Parathyroid adenoma (tissue), 2 donors: ENCODE measurements at regions not wholly inside any gene's neighbourhood (a gene's known extent, or its start where the extent isn't known, plus 50 kb on each side); places are given as distances from the start of the nearest gene placed in this dataset.

Experiments
- H2AFZ ChIP-seq: fragments of 300-600 bp; sonication (generic); one replicate; pipeline ENCODE4 v1.7.0; 2017; ENCODE audit warnings: antibody characterized with exemption, mild to moderate bottlenecking
- H3K27ac ChIP-seq: fragments of 300-600 bp; sonication (generic); one replicate; pipeline ENCODE4 v1.7.0; 2017
- H3K27me3 ChIP-seq: fragments of 300-600 bp; sonication (generic); one replicate; pipeline ENCODE4 v1.7.0; 2017; ENCODE audit warnings: low read length; ENCODE audit not compliant: control insufficient read depth, insufficient read depth
- H3K36me3 ChIP-seq: fragments of 300-600 bp; sonication (generic); one replicate; pipeline ENCODE4 v1.7.0; 2017; ENCODE audit warnings: low read length; ENCODE audit not compliant: control insufficient read depth, insufficient read depth
- H3K4me1 ChIP-seq: fragments of 300-600 bp; sonication (generic); one replicate; pipeline ENCODE4 v1.7.0; 2017; ENCODE audit warnings: control low read depth
- H3K4me2 ChIP-seq: fragments of 300-600 bp; sonication (generic); one replicate; pipeline ENCODE4 v1.7.0; 2017; ENCODE audit warnings: low read length
- H3K4me3 ChIP-seq: fragments of 300-600 bp; sonication (generic); one replicate; pipeline ENCODE4 v1.7.0; 2017; ENCODE audit warnings: low read depth, low read length
- H3K79me2 ChIP-seq: fragments of 300-600 bp; sonication (generic); one replicate; pipeline ENCODE4 v1.7.0; 2017; ENCODE audit warnings: control low read depth
- H3K9ac ChIP-seq: fragments of 300-600 bp; sonication (generic); one replicate; pipeline ENCODE4 v1.7.0; 2017; ENCODE audit warnings: mild to moderate bottlenecking
- H3K9me3 ChIP-seq: fragments of 300-600 bp; sonication (generic); one replicate; pipeline ENCODE4 v1.7.0; 2017; ENCODE audit warnings: low read length; ENCODE audit not compliant: control insufficient read depth
- CTCF ChIP-seq: fragments of 300-600 bp; sonication (generic); IDR thresholded peaks from one replicate; pipeline ENCODE4 v1.7.0; 2017; ENCODE audit warnings: antibody characterized with exemption, mild to moderate bottlenecking
- donor health status: primary hyperparathyroidism.

- H3K9ac ChIP-seq: no peak overlapping the region
- no peak overlapping the region for H3K4me3 ChIP-seq
- H2AFZ ChIP-seq: no peak overlapping the region
- no peak overlapping the region for H3K27ac ChIP-seq
- H3K4me2 ChIP-seq: no peak overlapping the region
- H3K4me1 ChIP-seq: no peaks in the 10 kb centered on the region
- no peaks in the 10 kb centered on the region for H3K27me3 ChIP-seq
- H3K9me3 ChIP-seq: no peaks in the 10 kb centered on the region
- no peaks in the 10 kb centered on the region for H3K36me3 ChIP-seq
- no peaks in the 10 kb centered on the region for H3K79me2 ChIP-seq
- TF ChIP-seq CTCF: no peak
Observed at GRCh38 chr3:102570511-102570910, 135.7 kb downstream of the ZPLD1 start.

DNA sequence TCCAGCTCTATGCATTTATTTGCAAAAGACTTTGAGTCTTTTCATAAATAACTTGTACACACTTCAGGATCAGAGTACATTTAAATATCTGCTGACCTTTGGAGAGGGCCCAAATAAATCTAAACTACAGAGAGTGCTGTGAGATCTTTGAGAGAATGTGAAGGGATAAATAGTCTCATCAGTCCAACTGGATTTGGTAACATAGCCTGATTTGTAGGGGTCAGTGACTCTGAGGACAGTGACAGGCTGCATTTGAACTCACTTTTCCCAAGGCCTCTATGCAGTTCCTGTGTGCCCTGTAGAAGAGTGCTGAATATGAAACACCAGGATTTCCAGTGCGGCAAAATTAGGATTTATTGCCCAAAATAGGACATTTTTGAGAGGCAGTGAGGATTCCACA is 136.2 kb downstream of the ZPLD1 start:
- Histone ChIP-seq H3K79me2 (no peaks in the 10 kb centered on the region), H3K27me3 (no peaks in the 10 kb centered on the region), H3K9me3 (no peaks in the 10 kb centered on the region), H2AFZ (no peak overlapping the region), H3K4me3 (no peak overlapping the region), H3K9ac (no peak overlapping the region), H3K4me1 (no peaks in the 10 kb centered on the region), H3K36me3 (no peaks in the 10 kb centered on the region), H3K27ac (no peak overlapping the region), H3K4me2 (no peak overlapping the region)
- no peak for TF ChIP-seq CTCF

DNA sequence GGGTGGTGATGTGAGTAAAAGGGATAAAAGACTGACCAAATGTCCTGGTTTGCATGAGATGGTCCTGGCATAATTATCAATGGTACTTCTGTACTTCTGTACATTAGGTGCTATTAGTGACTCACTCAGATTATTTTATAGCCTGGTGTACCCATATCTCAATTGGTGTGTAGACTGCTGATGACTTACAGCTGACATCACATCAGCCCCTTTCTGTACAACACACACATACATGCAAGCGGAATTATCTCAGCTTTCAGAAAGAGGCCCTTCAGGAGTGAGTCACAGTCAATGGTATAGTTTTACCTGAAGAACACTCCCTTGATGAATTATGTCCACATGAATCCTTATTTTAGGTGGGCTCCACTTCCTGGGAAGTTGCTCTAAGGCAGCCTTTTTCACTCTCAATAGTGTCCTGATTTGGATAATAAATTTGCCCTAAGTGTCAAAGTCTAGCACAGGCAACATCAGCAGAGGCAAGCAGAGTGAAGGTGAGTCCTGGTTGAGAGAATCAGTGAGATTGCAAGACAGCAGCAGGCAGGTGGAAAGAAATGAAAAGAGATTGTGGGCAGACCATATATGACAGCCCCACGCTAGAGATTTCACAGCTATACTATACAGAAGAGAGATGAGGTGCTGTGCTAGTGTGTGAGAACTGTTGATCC is 137.0 kb downstream of the ZPLD1 start:
- Histone ChIP-seq H3K4me3 (no peak overlapping the region), H3K9ac (no peak overlapping the region), H3K27ac (no peak overlapping the region), H3K4me1 (no peaks in the 10 kb centered on the region), H3K36me3 (no peaks in the 10 kb centered on the region), H2AFZ (no peak overlapping the region), H3K4me2 (no peak overlapping the region), H3K27me3 (no peaks in the 10 kb centered on the region), H3K79me2 (no peaks in the 10 kb centered on the region), H3K9me3 (no peaks in the 10 kb centered on the region)
- no peak for TF ChIP-seq CTCF

- H3K4me2 ChIP-seq: no peak overlapping the region
- no peaks in the 10 kb centered on the region for H3K36me3 ChIP-seq
- no peak overlapping the region for H3K27ac ChIP-seq
- no peak for TF ChIP-seq CTCF
- no peaks in the 10 kb centered on the region for H3K4me1 ChIP-seq
- H3K9ac ChIP-seq: no peak overlapping the region
- H3K27me3 ChIP-seq: no peaks in the 10 kb centered on the region
- no peaks in the 10 kb centered on the region for H3K9me3 ChIP-seq
- no peak overlapping the region for H3K4me3 ChIP-seq
- no peak overlapping the region for H2AFZ ChIP-seq
- no peaks in the 10 kb centered on the region for H3K79me2 ChIP-seq
Observed at GRCh38 chr3:102573483-102574028, 138.7 kb downstream of the ZPLD1 start.

GRCh38 chr3:102574355-102574754 is 139.5 kb downstream of the ZPLD1 start:
- no peak overlapping the region for H3K4me2 ChIP-seq
- H3K9ac ChIP-seq: no peak overlapping the region
- no peaks in the 10 kb centered on the region for H3K4me1 ChIP-seq
- no peak overlapping the region for H3K4me3 ChIP-seq
- no peak overlapping the region for H3K27ac ChIP-seq
- no peaks in the 10 kb centered on the region for H3K36me3 ChIP-seq
- no peak overlapping the region for H2AFZ ChIP-seq
- no peak for TF ChIP-seq CTCF
- H3K79me2 ChIP-seq: no peaks in the 10 kb centered on the region
- no peaks in the 10 kb centered on the region for H3K27me3 ChIP-seq
- no peaks in the 10 kb centered on the region for H3K9me3 ChIP-seq
